H1 (cell line): ENCODE measurements at regions not wholly inside any gene's neighbourhood (a gene's known extent, or its start where the extent isn't known, plus 50 kb on each side); places are given as distances from the start of the nearest gene placed in this dataset.

Experiments used
- CTCF ChIA-PET: fragments of 300-600 bp; sonication (Branson Sonifier 250); formaldehyde crosslinking; loops from one replicate; lab custom pipeline; 2021; ENCODE audit not compliant: partially characterized antibody; lab: Charles Lee
- POLR2A ChIA-PET: fragments of 300-600 bp; sonication (Branson Sonifier 250); formaldehyde crosslinking; loops from one replicate; lab custom pipeline; 2021; ENCODE audit warnings: inconsistent platforms; ENCODE audit not compliant: partially characterized antibody; lab: Charles Lee
- DNase-seq, 2 experiments: peaks; one replicate each; pipeline versions ENCODE4 v3.0.0 to v3.0.0-alpha.2; 2010 to 2022; ENCODE audit warnings: low spot score in 2 of 2, low read depth in 1 of 2, mixed read lengths in 1 of 2
- FAIRE-seq: peaks from 2 replicates; lab custom pipeline; 2011; peaks lifted over from hg19 to GRCh38; lab: Jason Lieb, UNC
- H2AFZ ChIP-seq: 2 replicates; pipeline ENCODE4 v1.8.1; 2012; ENCODE audit warnings: low read length, inconsistent platforms
- H2AK5ac ChIP-seq: 2 replicates; pipeline ENCODE4 v1.6.1; 2013; ENCODE audit warnings: low read depth, low read length
- H2BK120ac ChIP-seq: replicated peaks from 2 replicates; pipeline ENCODE3; 2013; ENCODE audit warnings: low read depth, low read length, inconsistent platforms
- H2BK12ac ChIP-seq: 2 replicates; pipeline ENCODE4 v1.6.1; 2013; ENCODE audit warnings: low read depth, low read length
- H2BK15ac ChIP-seq: 2 replicates; pipeline ENCODE4 v1.6.1; 2013; ENCODE audit warnings: low read length
- H2BK20ac ChIP-seq: 2 replicates; pipeline ENCODE4 v1.6.1; 2013; ENCODE audit warnings: low read length
- H2BK5ac ChIP-seq: 2 replicates; pipeline ENCODE4 v1.6.1; 2013; ENCODE audit warnings: low read depth, low read length
- H3K14ac ChIP-seq: 2 replicates; pipeline ENCODE4 v1.6.1; 2013; ENCODE audit warnings: inconsistent platforms; ENCODE audit not compliant: insufficient read length
- H3K18ac ChIP-seq: 2 replicates; pipeline ENCODE4 v1.6.1; 2013; ENCODE audit warnings: low read length; ENCODE audit errors: extremely low read depth
- H3K23ac ChIP-seq: 2 replicates; pipeline ENCODE4 v1.6.1; 2013; ENCODE audit warnings: inconsistent platforms; ENCODE audit not compliant: insufficient read length
- H3K23me2 ChIP-seq: 2 replicates; pipeline ENCODE4 v1.6.1; 2013; ENCODE audit warnings: low read depth, low read length
- H3K27ac ChIP-seq: 2 replicates; pipeline ENCODE4 v1.6.1; 2011; ENCODE audit warnings: low read depth, low read length, inconsistent platforms
- H3K27me3 ChIP-seq, 4 experiments: replicated peaks in 1 of 4; 1 replicate in 1 of 4; 2 replicates in 3 of 4; pipeline versions ENCODE4 v1.6.1 to v1.8.1; 2011 to 2013; ENCODE audit warnings: low read length in 3 of 4, mild to moderate bottlenecking in 3 of 4, inconsistent platforms in 2 of 4, mixed read lengths in 2 of 4, moderate library complexity in 1 of 4; ENCODE audit not compliant: control insufficient read depth in 3 of 4, insufficient read depth in 3 of 4; ENCODE audit errors: extremely low read depth in 1 of 4
- H3K36me3 ChIP-seq, 4 experiments: 2 replicates each; pipeline versions ENCODE4 v1.6.1 to v1.8.1; 2011 to 2013; ENCODE audit warnings: mild to moderate bottlenecking in 4 of 4, low read length in 3 of 4, moderate library complexity in 2 of 4, control low read depth in 1 of 4, inconsistent platforms in 1 of 4; ENCODE audit not compliant: insufficient read depth in 4 of 4, control insufficient read depth in 2 of 4
- H3K4ac ChIP-seq: replicated peaks from 2 replicates; pipeline ENCODE3; 2013; ENCODE audit warnings: low read length, low read depth, mixed read lengths, inconsistent platforms; ENCODE audit not compliant: insufficient read length
- H3K4me1 ChIP-seq, 4 experiments: replicated peaks in 1 of 4; 1 replicate in 1 of 4; 2 replicates in 3 of 4; pipeline versions ENCODE4 v1.6.1 to v1.8.1; 2011 to 2013; ENCODE audit warnings: low read length in 3 of 4, inconsistent platforms in 2 of 4, mixed read lengths in 1 of 4; ENCODE audit not compliant: insufficient read depth in 4 of 4, control insufficient read depth in 3 of 4
- H3K4me2 ChIP-seq, 2 experiments: 2 replicates each; pipeline versions ENCODE4 v1.6.1 to v1.8.1; 2011 to 2013; ENCODE audit warnings: low read depth in 2 of 2, low read length in 2 of 2, control low read depth in 1 of 2, inconsistent platforms in 1 of 2, mild to moderate bottlenecking in 1 of 2; ENCODE audit not compliant: insufficient read depth in 1 of 2
- H3K4me3 ChIP-seq, 4 experiments: fragments of 200-600, 300-600 bp in 1 of 4; sonication (generic), shearing (Covaris generic), sonication (Bioruptor Twin) in 1 of 4; 2 replicates each; pipeline versions ENCODE4 v1.5.1 to v1.8.1; 2011 to 2016; ENCODE audit warnings: low read length in 4 of 4, low read depth in 3 of 4, control low read depth in 2 of 4, inconsistent platforms in 2 of 4, mild to moderate bottlenecking in 2 of 4, mixed read lengths in 1 of 4, moderate library complexity in 1 of 4; ENCODE audit not compliant: insufficient read depth in 2 of 4; ENCODE audit errors: extremely low read depth in 1 of 4
- H3K56ac ChIP-seq: replicated peaks from 2 replicates; pipeline ENCODE3; 2013; ENCODE audit warnings: low read depth, mild to moderate bottlenecking, mixed read lengths, low read length, inconsistent platforms; ENCODE audit not compliant: insufficient read length
- H3K79me1 ChIP-seq: 2 replicates; pipeline ENCODE4 v1.6.1; 2013; ENCODE audit warnings: low read depth, low read length, control low read depth
- H3K79me2 ChIP-seq, 2 experiments: 2 replicates each; pipeline versions ENCODE4 v1.6.1 to v1.8.1; 2012 to 2013; ENCODE audit warnings: low read length in 2 of 2, mild to moderate bottlenecking in 2 of 2, inconsistent platforms in 1 of 2; ENCODE audit not compliant: insufficient read depth in 2 of 2, control insufficient read depth in 1 of 2
- H3K9ac ChIP-seq, 4 experiments: replicated peaks in 1 of 4; 1 replicate in 1 of 4; 2 replicates in 3 of 4; pipeline versions ENCODE4 v1.6.1 to v1.8.1; 2011 to 2013; ENCODE audit warnings: low read depth in 3 of 4, low read length in 3 of 4, control low read depth in 2 of 4, mild to moderate bottlenecking in 2 of 4, moderate library complexity in 2 of 4, inconsistent platforms in 1 of 4; ENCODE audit errors: extremely low read depth in 1 of 4
- H3K9me3 ChIP-seq, 2 experiments: 2 replicates each; pipeline versions ENCODE4 v1.6.1 to v1.8.1; 2012 to 2013; ENCODE audit warnings: mild to moderate bottlenecking in 2 of 2, moderate library complexity in 2 of 2, control low read depth in 1 of 2, inconsistent platforms in 1 of 2, low read depth in 1 of 2, low read length in 1 of 2, mixed read lengths in 1 of 2; ENCODE audit not compliant: insufficient read depth in 2 of 2
- H4K20me1 ChIP-seq, 2 experiments: replicated peaks in 1 of 2; 2 replicates each; pipeline versions ENCODE3 to v1.8.1; 2011 to 2013; ENCODE audit warnings: inconsistent platforms in 2 of 2, low read length in 2 of 2, mild to moderate bottlenecking in 1 of 2; ENCODE audit not compliant: insufficient read depth in 2 of 2, control insufficient read depth in 1 of 2
- H4K5ac ChIP-seq: 2 replicates; pipeline ENCODE4 v1.6.1; 2013; ENCODE audit warnings: low read length, low read depth, mixed read lengths, inconsistent platforms; ENCODE audit not compliant: insufficient read length
- H4K8ac ChIP-seq: 2 replicates; pipeline ENCODE4 v1.8.0; 2013; ENCODE audit warnings: mild to moderate bottlenecking, moderate library complexity, low read length, inconsistent platforms; ENCODE audit not compliant: insufficient read depth; ENCODE audit errors: extremely low read depth
- H4K91ac ChIP-seq: replicated peaks from 2 replicates; pipeline ENCODE3; 2013; ENCODE audit warnings: low read length, mixed read lengths, inconsistent platforms; ENCODE audit not compliant: insufficient read length
- ATF3 ChIP-seq: IDR thresholded peaks from 2 replicates; pipeline ENCODE4 v1.6.1; 2011; ENCODE audit warnings: low read depth, mild to moderate bottlenecking, low read length; ENCODE audit not compliant: insufficient read depth
- BCL11A ChIP-seq, 2 experiments: IDR thresholded peaks; one replicate each; pipeline ENCODE4 v1.6.1; 2011; ENCODE audit warnings: low read depth in 2 of 2, low read length in 2 of 2, mild to moderate bottlenecking in 2 of 2
- CEBPB ChIP-seq: IDR thresholded peaks from 2 replicates; pipeline ENCODE4 v1.6.1; 2012; ENCODE audit warnings: low read depth, low read length
- CHD1 ChIP-seq: IDR thresholded peaks from 2 replicates; pipeline ENCODE4 v1.6.1; 2012; ENCODE audit warnings: low read depth, low read length, improper control_type of control experiment
- CHD2 ChIP-seq: IDR thresholded peaks from 2 replicates; pipeline ENCODE4 v1.6.1; 2012; ENCODE audit warnings: low read length, improper control_type of control experiment
- CTBP2 ChIP-seq: IDR thresholded peaks from 2 replicates; pipeline ENCODE4 v1.7.0; 2011; ENCODE audit warnings: borderline replicate concordance, mild to moderate bottlenecking, moderate library complexity, mixed read lengths, low read length; ENCODE audit not compliant: insufficient read depth, insufficient read length
- EP300 ChIP-seq, 2 experiments: IDR thresholded peaks; 1 replicate in 1 of 2; 2 replicates in 1 of 2; pipeline ENCODE4 v1.6.1; 2011 to 2012; ENCODE audit warnings: low read depth in 2 of 2, low read length in 2 of 2, mild to moderate bottlenecking in 2 of 2, borderline replicate concordance in 1 of 2, inconsistent platforms in 1 of 2, moderate library complexity in 1 of 2
- KDM4A ChIP-seq: IDR thresholded peaks from one replicate; pipeline ENCODE4 v1.7.1; 2012; ENCODE audit warnings: low read depth, mild to moderate bottlenecking, moderate library complexity, low read length, inconsistent platforms; ENCODE audit not compliant: severe bottlenecking
- SAP30 ChIP-seq: fragments of 300-600 bp; sonication (generic); IDR thresholded peaks from 2 replicates; pipeline ENCODE4 v1.7.1; 2012; ENCODE audit warnings: low read length, moderate library complexity, mild to moderate bottlenecking, inconsistent platforms; ENCODE audit not compliant: insufficient read depth, insufficient replicate concordance
- TAF1 ChIP-seq: IDR thresholded peaks from 2 replicates; pipeline ENCODE4 v1.6.1; 2011; ENCODE audit warnings: mild to moderate bottlenecking, low read depth, low read length
- ZNF274 ChIP-seq: IDR thresholded peaks from 2 replicates; pipeline ENCODE4 v1.7.0; 2012; ENCODE audit warnings: low read length, borderline replicate concordance; ENCODE audit errors: extremely low read depth
- WGBS, 2 experiments: shearing (Covaris generic) in 1 of 2; methylation state at CpG; one replicate each; pipeline versions ENCODE4 v1.1.6 to v1.1.7; 2013 to 2015; ENCODE audit warnings: low lambda C conversion rate in 2 of 2, mixed read lengths in 2 of 2, inconsistent platforms in 1 of 2, low coverage in 1 of 2, missing lambda C conversion rate in 1 of 2; ENCODE audit not compliant: insufficient replicate concordance in 2 of 2, insufficient coverage in 1 of 2, insufficient read length in 1 of 2; ENCODE audit errors: extremely low coverage in 1 of 2, missing lambda C conversion rate in 1 of 2; 5-methylcytosine and 5-hydroxymethylcytosine counted together
- TF ChIP-seq, protein P1 (sequence below): IDR thresholded peaks from 2 replicates; pipeline ENCODE4 v1.6.1; 2012; ENCODE audit warnings: inconsistent platforms

- H3K4me1 ChIP-seq = peaks cover 0 to 7% (median 3%) of the 10 kb centered on the region in 4 experiments; a peak in 4 of 7 replicates
- H3K27ac ChIP-seq = no peak overlapping the region
- H3K14ac ChIP-seq = no peak overlapping the region
- H3K4me2 ChIP-seq = peak overlapping the region in 1 of 2 experiments; percentile 41; a peak in 1 of 4 replicates
- H3K4ac ChIP-seq = no peak overlapping the region
- 69% methylated on average over 2 of the region's 2 CpGs; no CpG with 5 or more reads in 1 of the 2 experiments for WGBS, 2 experiments
- ChIA-PET CTCF (no interaction called here), POLR2A (no interaction called here)
- H3K79me2 ChIP-seq = no peaks in the 10 kb centered on the region
- no peak overlapping the region for H4K8ac ChIP-seq
- no peak overlapping the region for H4K5ac ChIP-seq
- no peak overlapping the region for H2BK15ac ChIP-seq
- H3K23ac ChIP-seq = no peak overlapping the region
- H3K79me1 ChIP-seq = no peaks in the 10 kb centered on the region
- H3K4me3 ChIP-seq = no peak overlapping the region
- H2AK5ac ChIP-seq = no peak overlapping the region
- no peaks in the 10 kb centered on the region; the same call in 1 of the 2 replicates for H3K23me2 ChIP-seq
- DNase-seq = no peak
- no peak overlapping the region for H2BK5ac ChIP-seq
- H2BK20ac ChIP-seq = no peak overlapping the region
- no peaks in the 10 kb centered on the region for H3K27me3 ChIP-seq
- no peak overlapping the region for H3K56ac ChIP-seq
- H2BK120ac ChIP-seq = no peak overlapping the region
- no peak overlapping the region for H2AFZ ChIP-seq
- peaks cover 0 to 2% of the 10 kb centered on the region in 2 experiments; a peak in 1 of 4 replicates for H3K9me3 ChIP-seq
- no peaks in the 10 kb centered on the region for H3K36me3 ChIP-seq
- H3K9ac ChIP-seq = no peak overlapping the region
- no peak overlapping the region for H4K91ac ChIP-seq
- no peaks in the 10 kb centered on the region for H4K20me1 ChIP-seq
- H3K18ac ChIP-seq = no peak overlapping the region
- H2BK12ac ChIP-seq = no peak overlapping the region
- no peak for FAIRE-seq
- TF ChIP-seq ZNF274 (no peak), ATF3 (no peak), SAP30 (no peak), CHD1 (no peak), KDM4A (no peak), EP300 (IDR thresholded peaks at IDR 0.05; ENCODE audit: borderline replicate concordance in 1 of 2, low read depth in 2 of 2, low read length in 2 of 2) (no peak), BCL11A (IDR thresholded peaks at IDR 0.05; ENCODE audit: low read depth in 2 of 2, low read length in 2 of 2) (no peak), CHD2 (no peak), CTBP2 (no peak), TAF1 (no peak), CEBPB (no peak)
- TF ChIP-seq, protein P1, sequence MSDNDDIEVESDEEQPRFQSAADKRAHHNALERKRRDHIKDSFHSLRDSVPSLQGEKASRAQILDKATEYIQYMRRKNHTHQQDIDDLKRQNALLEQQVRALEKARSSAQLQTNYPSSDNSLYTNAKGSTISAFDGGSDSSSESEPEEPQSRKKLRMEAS = no peak
Observed at GRCh38 chr10:78465431-78465830, 431.8 kb downstream of the RPS24 start.
